Adipocyte (in vitro differentiated cells): ENCODE measurements at regions not wholly inside any gene's neighbourhood (a gene's known extent, or its start where the extent isn't known, plus 50 kb on each side); places are given as distances from the start of the nearest gene placed in this dataset.

ENCODE experiments used
- DNase-seq: peaks from one replicate; pipeline ENCODE4 v3.0.0-alpha.2; 2015; ENCODE audit warnings: low read depth
- H3K27me3 ChIP-seq: replicated peaks from 2 replicates; pipeline ENCODE4 v1.7.0; 2013; ENCODE audit warnings: mild to moderate bottlenecking, low read length, moderate library complexity; ENCODE audit not compliant: control insufficient read depth, insufficient read depth
- H3K36me3 ChIP-seq: 2 replicates; pipeline ENCODE4 v1.7.0; 2013; ENCODE audit warnings: low read length, mild to moderate bottlenecking, moderate library complexity; ENCODE audit not compliant: control insufficient read depth, insufficient read depth, severe bottlenecking
- H3K4me1 ChIP-seq: 2 replicates; pipeline ENCODE4 v1.7.0; 2013; ENCODE audit warnings: mild to moderate bottlenecking, low read length, moderate library complexity; ENCODE audit not compliant: control insufficient read depth, insufficient read depth
- H3K4me3 ChIP-seq: 2 replicates; pipeline ENCODE4 v1.7.0; 2013; ENCODE audit warnings: mild to moderate bottlenecking, low read length, moderate library complexity
- H3K9ac ChIP-seq: 2 replicates; pipeline ENCODE4 v1.7.0; 2013; ENCODE audit warnings: mild to moderate bottlenecking, low read length, moderate library complexity
- H3K9me3 ChIP-seq: 2 replicates; pipeline ENCODE4 v1.7.0; 2013; ENCODE audit warnings: mild to moderate bottlenecking, low read length, moderate library complexity; ENCODE audit not compliant: control insufficient read depth

DNA sequence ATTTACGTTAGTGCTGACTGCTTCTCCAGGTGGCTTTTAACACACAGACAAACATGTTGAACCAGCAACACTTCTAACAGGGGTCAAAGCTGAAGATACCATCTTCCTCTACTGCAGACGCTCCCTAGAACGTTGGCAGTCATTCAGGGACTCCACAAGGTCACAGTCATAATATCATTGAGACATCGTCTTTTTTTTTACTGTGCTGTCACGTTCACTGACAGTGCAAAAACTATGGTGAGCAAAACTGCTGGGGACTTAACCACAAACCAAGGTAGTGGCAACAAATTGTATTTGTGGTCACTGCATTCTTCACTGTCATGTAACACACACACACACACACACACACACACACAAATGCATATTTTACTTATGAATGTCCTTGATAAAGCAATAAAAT, 244.9 kb downstream of the CASP12 start:
- Histone ChIP-seq H3K9ac (peak overlapping the region; percentile 27), H3K9me3 (no peaks in the 10 kb centered on the region), H3K4me3 (peak overlapping the region; percentile 73), H3K27me3 (no peaks in the 10 kb centered on the region), H3K4me1 (peaks cover 10% of the 10 kb centered on the region), H3K36me3 (no peaks in the 10 kb centered on the region)
- DNase-seq: no peak

DNA sequence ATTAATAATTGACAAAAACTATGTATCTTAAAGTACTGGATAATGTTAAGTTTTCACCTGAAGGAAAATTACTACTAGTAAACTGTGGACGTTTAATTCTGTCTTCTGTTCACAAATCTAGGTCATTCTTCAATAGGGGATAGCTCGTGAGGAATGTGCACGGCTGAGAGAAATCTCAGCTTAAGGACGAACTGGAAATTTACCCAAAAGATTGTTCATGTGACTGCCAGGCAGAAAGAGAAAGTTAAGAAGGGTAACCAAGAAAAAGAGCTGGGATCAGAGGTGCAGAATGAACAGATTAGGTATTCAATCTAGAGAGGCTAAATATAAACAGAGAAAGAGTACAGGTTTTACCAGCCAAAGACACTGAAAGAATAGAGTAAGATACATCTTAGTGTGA, 245.3 kb downstream of the CASP12 start:
- no peak for DNase-seq
- Histone ChIP-seq H3K36me3 (no peaks in the 10 kb centered on the region), H3K4me1 (peaks cover 10% of the 10 kb centered on the region), H3K4me3 (peak overlapping the region; percentile 73), H3K9me3 (no peaks in the 10 kb centered on the region), H3K27me3 (no peaks in the 10 kb centered on the region), H3K9ac (peak overlapping the region; percentile 27)

DNA sequence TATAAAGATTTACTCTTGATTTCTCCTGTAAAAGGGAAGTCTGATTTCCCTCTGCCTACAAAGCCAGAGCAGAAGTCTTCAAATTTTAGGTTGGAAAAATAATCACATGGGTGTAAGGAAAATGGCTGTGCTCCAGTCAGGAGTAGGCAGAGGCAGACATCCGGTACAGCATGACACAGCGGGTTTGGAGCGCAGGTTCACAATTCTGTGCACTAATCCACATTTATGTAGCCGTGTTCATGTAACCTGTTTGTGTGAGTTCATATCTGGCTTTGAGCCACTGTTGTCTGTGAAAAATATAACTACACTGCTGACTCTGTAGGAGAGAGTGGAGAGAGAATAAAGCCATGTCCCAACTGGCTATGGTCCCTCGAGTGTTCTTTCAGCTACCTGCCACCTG, 248.0 kb downstream of the CASP12 start:
- no peak overlapping the region for H3K9ac ChIP-seq
- DNase-seq: no peak
- no peaks in the 10 kb centered on the region for H3K9me3 ChIP-seq
- no peaks in the 10 kb centered on the region for H3K36me3 ChIP-seq
- H3K4me3 ChIP-seq: no peak overlapping the region
- H3K4me1 ChIP-seq: peaks cover 10% of the 10 kb centered on the region
- H3K27me3 ChIP-seq: no peaks in the 10 kb centered on the region

DNA sequence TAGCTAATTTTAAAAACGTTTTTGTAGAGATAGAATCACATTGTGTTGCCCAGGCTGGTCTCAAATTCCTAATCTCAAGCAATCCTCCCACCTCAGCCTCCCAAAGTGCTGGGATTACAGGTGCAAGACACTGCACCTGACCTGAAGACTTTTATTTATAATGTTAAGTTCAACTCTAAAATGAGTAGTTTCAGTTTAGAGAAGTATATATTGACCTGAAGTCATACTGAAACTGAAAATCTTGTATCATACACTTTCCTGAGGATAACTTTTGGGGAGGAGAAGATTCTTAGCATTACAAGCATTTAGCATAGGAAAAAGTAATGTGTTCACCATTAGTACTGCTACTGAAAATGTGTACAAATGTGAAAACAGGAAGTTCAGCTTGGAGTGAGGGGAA, 249.3 kb downstream of the CASP12 start:
- no peak for DNase-seq
- H3K27me3 ChIP-seq: no peaks in the 10 kb centered on the region
- H3K4me3 ChIP-seq: no peak overlapping the region
- H3K36me3 ChIP-seq: no peaks in the 10 kb centered on the region
- no peak overlapping the region for H3K9ac ChIP-seq
- H3K4me1 ChIP-seq: peaks cover 10% of the 10 kb centered on the region
- H3K9me3 ChIP-seq: no peaks in the 10 kb centered on the region

DNA sequence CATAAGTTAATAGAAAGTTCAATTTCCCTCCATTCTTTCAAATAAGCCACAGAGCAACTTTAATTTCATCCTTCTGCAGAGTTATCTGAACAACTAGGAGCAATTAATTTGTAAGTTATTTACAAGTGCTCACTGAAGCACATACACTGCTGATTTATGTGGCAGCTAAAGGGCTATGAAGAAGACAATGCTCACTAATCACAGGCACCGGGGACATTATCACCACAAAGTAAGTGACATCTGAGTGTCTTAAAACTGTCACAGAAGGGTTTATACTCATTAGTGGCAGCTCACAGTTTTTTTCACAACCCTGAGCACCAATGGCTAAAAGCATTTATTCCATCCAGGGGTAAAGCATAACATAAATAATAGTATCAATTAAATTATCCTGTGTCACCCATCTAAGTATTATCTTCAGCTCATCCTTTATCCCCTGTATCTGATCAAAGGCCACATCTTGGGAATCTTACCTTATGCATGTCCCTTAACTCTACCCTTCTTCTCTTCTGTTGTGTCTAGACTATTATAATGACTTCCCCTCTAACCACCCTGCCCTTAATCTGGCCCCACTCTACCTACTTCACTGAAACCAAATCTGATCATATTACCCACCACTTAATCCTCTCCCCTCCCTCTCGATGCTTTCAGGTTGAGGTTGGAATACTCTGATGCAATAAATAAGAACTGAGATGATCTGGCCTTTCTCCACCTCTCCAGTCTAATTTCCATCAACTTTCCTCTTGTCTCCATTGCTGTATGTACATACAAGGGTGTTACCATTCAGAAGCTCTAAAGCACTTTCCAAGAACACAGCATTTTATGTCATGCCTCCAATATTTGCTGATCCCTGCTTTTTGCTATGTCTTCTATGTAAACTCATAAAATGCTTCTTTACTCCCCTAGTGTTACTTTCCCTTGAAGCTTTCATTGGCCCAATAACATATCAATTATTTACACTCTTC, 252.7 kb downstream of the CASP12 start:
- H3K9me3 ChIP-seq: no peaks in the 10 kb centered on the region
- no peaks in the 10 kb centered on the region for H3K4me1 ChIP-seq
- DNase-seq: no peak
- no peaks in the 10 kb centered on the region for H3K27me3 ChIP-seq
- no peak overlapping the region for H3K9ac ChIP-seq
- no peaks in the 10 kb centered on the region for H3K36me3 ChIP-seq
- no peak overlapping the region for H3K4me3 ChIP-seq

DNA sequence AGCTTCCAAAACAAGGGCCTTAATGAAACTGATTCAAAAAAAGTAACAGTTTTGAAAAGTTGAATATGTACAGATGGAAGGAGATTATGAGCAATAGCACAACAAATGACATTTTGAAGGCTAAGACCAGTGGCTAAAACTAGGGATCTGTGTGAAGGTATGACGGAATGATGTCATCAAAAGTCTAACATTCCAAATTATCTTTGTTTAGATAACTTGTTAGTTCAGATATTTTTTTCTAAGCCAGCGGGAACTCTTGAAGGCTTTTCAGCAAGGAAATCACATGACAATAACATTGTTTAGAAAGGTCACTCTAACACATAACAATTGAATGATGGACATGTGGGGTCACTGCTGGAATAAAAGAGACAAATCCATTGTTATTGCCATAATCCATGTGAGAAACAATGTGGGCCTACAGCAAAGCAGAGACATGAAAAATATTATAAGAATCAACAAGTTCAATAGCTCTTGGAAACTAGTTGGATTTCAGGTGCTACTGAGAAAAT, 260.5 kb downstream of the CASP12 start:
- DNase-seq: no peak
- H3K4me1 ChIP-seq: no peaks in the 10 kb centered on the region
- H3K4me3 ChIP-seq: no peak overlapping the region
- no peaks in the 10 kb centered on the region for H3K36me3 ChIP-seq
- no peak overlapping the region for H3K9ac ChIP-seq
- H3K27me3 ChIP-seq: no peaks in the 10 kb centered on the region
- H3K9me3 ChIP-seq: no peaks in the 10 kb centered on the region

DNA sequence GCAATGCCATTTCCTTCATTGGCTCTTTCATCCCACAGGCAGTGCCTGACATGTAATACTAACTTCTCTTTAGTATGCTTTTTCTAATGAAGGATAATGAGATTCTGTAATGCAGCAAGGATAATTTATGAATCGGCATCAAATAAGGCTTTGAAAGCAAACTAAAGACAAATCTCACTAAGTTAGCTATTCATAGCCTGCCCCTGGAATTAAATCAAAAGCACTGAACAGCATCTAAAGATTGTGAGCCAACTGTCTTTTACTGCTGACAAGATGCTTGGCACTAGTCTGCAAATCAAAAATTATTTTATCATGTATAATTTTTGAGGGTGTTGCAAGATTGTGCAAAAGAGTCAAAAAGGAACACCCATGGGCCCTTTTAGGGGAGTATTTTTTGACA, 265.0 kb downstream of the CASP12 start:
- Histone ChIP-seq H3K9me3 (no peaks in the 10 kb centered on the region), H3K36me3 (no peaks in the 10 kb centered on the region), H3K9ac (no peak overlapping the region), H3K4me1 (no peaks in the 10 kb centered on the region), H3K4me3 (no peak overlapping the region), H3K27me3 (no peaks in the 10 kb centered on the region)
- no peak for DNase-seq

DNA sequence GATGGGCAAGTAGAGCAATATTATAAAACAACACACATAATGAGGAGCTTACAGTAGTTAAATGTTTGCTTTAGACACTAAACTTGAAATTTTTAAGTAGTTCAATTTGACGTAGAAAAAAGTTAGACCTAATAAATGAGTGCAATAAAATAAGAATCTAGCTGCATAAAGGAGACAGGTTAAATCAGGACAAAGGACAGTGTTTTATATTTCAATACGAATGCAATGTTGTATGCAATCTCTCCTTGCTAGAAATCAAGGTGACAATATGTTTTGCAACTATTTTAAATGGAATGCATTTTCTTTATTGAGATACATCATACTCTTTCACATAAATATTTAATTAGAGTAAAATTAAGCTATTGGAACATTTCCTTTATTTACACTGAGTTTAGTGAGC, 267.9 kb downstream of the CASP12 start:
- H3K9me3 ChIP-seq: no peaks in the 10 kb centered on the region
- H3K4me1 ChIP-seq: peaks cover 9% of the 10 kb centered on the region

DNA sequence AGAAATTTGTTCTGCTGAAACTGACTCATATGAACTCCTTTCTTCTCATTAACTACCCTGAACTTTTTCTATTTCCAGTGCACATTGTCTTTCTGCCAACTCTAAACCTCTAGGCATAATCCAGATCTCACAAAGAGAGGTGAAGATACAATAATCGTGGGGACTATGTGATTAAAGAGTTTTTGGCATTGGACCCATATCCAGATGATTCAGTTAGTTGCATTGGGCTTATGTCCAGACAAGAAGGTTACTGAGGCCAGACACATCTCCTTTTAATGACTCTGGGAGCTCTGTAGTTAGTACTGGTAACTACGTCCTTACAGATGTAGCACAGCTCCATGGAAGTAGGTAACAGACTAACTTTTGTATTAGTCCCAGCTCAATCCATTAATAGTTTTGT, 273.0 kb downstream of the CASP12 start:
- Histone ChIP-seq H3K27me3 (no peaks in the 10 kb centered on the region), H3K36me3 (no peaks in the 10 kb centered on the region), H3K4me1 (peaks cover 22% of the 10 kb centered on the region), H3K9ac (no peak overlapping the region), H3K4me3 (no peak overlapping the region), H3K9me3 (no peaks in the 10 kb centered on the region)
- peak; percentile 8 for DNase-seq

More for the DNA sequence above, 267.9 kb downstream of the CASP12 start:
- no peaks in the 10 kb centered on the region for H3K36me3 ChIP-seq
- no peak overlapping the region for H3K4me3 ChIP-seq
- H3K27me3 ChIP-seq: no peaks in the 10 kb centered on the region
- no peak for DNase-seq
- no peak overlapping the region for H3K9ac ChIP-seq

DNA sequence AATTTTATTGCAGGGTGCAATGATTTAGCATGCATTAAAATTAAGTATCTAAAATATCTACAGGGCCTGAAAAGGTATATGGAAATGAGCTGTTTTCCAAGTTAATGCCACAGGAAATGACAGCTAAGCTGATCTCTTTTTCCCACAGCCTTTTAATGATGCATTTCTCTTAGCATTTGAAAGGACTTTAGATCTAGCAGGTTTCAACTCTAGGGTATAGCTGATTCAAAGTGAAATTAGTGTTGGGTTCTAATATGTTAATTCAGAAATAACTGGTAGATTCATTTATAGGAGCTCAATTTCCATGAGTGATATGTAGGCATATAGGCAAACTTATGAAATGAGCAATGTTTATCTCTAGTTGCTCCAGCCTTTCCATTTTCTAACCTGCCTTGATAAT, 274.2 kb downstream of the CASP12 start:
- no peaks in the 10 kb centered on the region for H3K9me3 ChIP-seq
- H3K9ac ChIP-seq: no peak overlapping the region
- H3K36me3 ChIP-seq: no peaks in the 10 kb centered on the region
- no peak for DNase-seq
- no peak overlapping the region for H3K4me3 ChIP-seq
- H3K4me1 ChIP-seq: peaks cover 22% of the 10 kb centered on the region
- H3K27me3 ChIP-seq: no peaks in the 10 kb centered on the region

DNA sequence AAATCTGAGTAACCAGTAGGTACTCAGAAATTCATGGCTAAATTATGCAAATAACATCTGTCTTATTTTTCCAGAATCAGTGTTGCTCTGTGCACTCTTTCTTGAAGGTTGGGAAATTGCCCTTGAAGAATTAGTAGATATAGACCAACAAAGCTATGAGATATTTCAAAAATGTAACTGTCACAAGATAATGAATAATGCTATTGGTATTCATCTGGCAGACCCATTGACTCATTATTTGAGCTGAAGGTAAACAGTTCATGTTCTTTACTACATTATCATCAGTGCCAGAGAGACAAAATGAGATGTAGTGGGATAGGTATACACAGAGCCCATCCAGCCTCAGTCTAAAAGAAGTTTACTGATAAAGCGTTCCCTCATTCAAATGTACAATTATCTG, 274.7 kb downstream of the CASP12 start:
- Histone ChIP-seq H3K9me3 (no peaks in the 10 kb centered on the region), H3K4me1 (peaks cover 22% of the 10 kb centered on the region), H3K4me3 (no peak overlapping the region), H3K36me3 (no peaks in the 10 kb centered on the region), H3K9ac (no peak overlapping the region), H3K27me3 (no peaks in the 10 kb centered on the region)
- peak; percentile 49 for DNase-seq
